GM12892 (cell line): ENCODE measurements at regions not wholly inside any gene's neighbourhood (a gene's known extent, or its start where the extent isn't known, plus 50 kb on each side); places are given as distances from the start of the nearest gene placed in this dataset.
"Not testable (repeated sequence)": the region's sequence is repeated elsewhere in the genome, so short reads cannot be mapped to it uniquely, and the experiment has no call there.

Source experiments
- DNase-seq: peaks from one replicate; pipeline ENCODE4 v3.0.0; 2011; ENCODE audit not compliant: insufficient read length
- FAIRE-seq: peaks from 2 replicates; lab custom pipeline; 2011; peaks lifted over from hg19 to GRCh38; lab: Jason Lieb, UNC
- POLR2A ChIP-seq: IDR thresholded peaks from 2 replicates; pipeline ENCODE4 v1.6.1; 2011; ENCODE audit warnings: low read depth, low read length, control low read depth
- POLR2AphosphoS5 ChIP-seq: IDR thresholded peaks from 2 replicates; pipeline ENCODE4 v1.6.1; 2011; ENCODE audit warnings: low read depth, low read length, control low read depth
- TAF1 ChIP-seq: IDR thresholded peaks from 2 replicates; pipeline ENCODE4 v1.6.1; 2011; ENCODE audit warnings: low read depth, mild to moderate bottlenecking, control low read depth, low read length, borderline replicate concordance

DNA sequence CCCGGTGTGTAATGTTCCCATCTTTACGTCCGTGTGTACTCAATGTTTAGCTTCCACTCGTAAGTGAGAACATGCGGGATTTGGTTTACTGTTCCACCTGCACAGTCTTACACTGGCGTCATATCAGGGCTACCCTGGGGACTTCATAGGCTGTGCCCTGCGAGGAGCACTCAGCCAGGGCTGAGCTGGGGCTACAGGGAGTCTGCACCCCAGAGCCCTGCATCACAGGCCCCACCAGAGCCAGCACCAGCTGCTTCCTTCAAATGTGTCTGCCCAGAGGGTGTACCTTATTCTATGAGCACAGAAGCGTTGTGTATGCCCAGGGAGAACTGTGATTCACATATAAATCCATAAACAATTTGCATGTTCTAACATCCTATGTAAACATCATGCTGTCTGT lies 277.1 kb downstream of the TCERG1L start:
- TF ChIP-seq TAF1 = no peak
- no peak for TF ChIP-seq POLR2AphosphoS5
- no peak for TF ChIP-seq POLR2A
- FAIRE-seq (no peak), DNase-seq (no peak)

- DNase-seq (no peak), FAIRE-seq (no peak)
- TF ChIP-seq POLR2A (no peak), TAF1 (no peak), POLR2AphosphoS5 (no peak)
Observed at GRCh38 chr10:131035779-131036178, 275.7 kb downstream of the TCERG1L start.

GRCh38 chr10:131038056-131038455 lies 273.5 kb downstream of the TCERG1L start:
- TF ChIP-seq POLR2AphosphoS5 (no peak), POLR2A (no peak), TAF1 (no peak)
- DNase-seq (no peak), FAIRE-seq (no peak)

DNA sequence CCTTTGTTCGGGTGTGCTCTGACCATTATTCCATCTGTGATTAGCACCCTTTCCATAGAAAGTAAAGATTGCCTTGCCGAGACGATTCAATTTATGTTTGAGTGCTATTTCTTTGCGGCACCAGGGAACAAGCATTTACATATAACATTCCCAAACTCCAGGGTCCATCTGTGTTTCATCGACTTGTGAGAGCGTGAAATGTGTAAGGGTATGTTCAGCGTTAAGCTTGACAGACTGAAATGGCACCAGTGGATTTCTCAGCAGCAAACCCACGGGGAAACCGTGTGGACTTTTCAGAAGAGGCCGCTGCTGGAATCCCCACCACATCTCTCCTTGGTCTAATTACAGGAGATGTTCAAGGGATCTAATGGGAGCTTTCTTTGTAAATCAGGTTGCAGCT lies 270.5 kb downstream of the TCERG1L start:
- TF ChIP-seq POLR2AphosphoS5 = no peak
- no peak for TF ChIP-seq TAF1
- TF ChIP-seq POLR2A = no peak
- DNase-seq = no peak
- FAIRE-seq = no peak

DNA sequence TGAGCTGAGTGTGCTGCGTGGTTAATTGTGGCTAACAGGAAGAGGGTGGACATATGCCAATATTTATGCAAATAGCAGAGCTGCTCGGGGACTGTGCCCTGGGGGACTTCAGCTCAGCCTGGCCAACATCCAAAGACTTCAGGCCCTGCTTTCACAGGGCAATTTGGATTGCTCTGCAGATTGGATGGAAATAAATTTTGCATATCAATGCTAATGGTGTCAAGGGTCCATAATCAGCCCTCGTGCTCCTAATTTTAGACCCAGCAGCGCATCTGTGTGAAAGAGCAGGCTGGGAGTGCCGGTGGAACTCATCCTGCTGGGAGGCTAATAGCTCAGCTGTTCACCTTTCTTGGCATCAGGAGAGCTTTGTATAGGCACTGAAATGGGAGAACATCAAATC lies 270.1 kb downstream of the TCERG1L start:
- TF ChIP-seq POLR2A = no peak
- TF ChIP-seq TAF1 = no peak
- no peak for TF ChIP-seq POLR2AphosphoS5
- no peak for FAIRE-seq
- DNase-seq = no peak

- FAIRE-seq = not testable (repeated sequence)
Observed at GRCh38 chr10:131042015-131042414, 269.5 kb downstream of the TCERG1L start.

More at GRCh38 chr10:131042015-131042414, 269.5 kb downstream of the TCERG1L start:
- DNase-seq = not testable (repeated sequence)
